HG03354 (cell line): ENCODE measurements at regions not wholly inside any gene's neighbourhood (a gene's known extent, or its start where the extent isn't known, plus 50 kb on each side); places are given as distances from the start of the nearest gene placed in this dataset.
"Not testable (repeated sequence)": the region's sequence is repeated elsewhere in the genome, so short reads cannot be mapped to it uniquely, and the experiment has no call there.

Experiments used
- ATAC-seq: cut with Tn5 transposase; IDR thresholded peaks from one replicate; pipeline ENCODE4 v1.9.1; 2021; ENCODE audit warnings: mild to moderate bottlenecking; ENCODE audit not compliant: unreplicated experiment, poor library complexity, severe bottlenecking

DNA sequence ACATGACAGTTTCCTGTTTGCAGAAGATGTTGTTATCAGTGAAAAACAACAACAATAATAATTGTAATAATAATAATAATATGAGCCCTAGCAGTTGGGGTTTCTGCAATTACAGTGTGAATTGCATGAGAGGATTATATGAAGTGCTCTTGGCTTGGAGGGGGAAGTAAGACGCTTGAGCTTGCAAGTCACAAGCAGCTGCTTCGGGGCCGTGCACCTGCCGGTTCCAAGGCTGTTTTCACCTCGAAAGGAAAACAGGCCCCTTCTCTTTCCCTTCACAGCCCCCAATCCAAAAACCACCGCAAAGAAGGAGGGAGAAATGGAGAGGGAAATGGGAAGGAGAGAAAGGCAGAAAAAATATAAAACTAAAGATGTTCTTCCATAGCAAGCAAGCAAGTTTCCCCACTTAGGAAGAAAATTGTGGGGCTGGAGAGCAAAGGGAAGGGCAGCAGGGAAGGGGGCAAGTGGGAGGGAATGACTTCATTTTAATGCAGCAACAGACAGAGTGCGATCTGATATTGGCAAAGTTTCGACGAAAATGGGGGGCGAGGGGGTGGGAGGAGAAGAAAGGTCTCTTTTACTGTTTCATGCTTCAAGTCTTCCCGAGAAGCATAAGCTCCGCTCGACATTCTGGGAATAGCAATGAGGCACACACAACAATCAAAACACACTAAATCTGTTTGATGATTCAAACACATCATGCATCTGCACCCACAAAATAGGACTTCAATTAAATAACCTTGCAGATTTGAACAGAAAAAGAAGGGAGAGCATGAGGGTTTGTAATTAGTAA, 284.2 kb upstream of the ATP11B start:
- no peak for ATAC-seq

DNA sequence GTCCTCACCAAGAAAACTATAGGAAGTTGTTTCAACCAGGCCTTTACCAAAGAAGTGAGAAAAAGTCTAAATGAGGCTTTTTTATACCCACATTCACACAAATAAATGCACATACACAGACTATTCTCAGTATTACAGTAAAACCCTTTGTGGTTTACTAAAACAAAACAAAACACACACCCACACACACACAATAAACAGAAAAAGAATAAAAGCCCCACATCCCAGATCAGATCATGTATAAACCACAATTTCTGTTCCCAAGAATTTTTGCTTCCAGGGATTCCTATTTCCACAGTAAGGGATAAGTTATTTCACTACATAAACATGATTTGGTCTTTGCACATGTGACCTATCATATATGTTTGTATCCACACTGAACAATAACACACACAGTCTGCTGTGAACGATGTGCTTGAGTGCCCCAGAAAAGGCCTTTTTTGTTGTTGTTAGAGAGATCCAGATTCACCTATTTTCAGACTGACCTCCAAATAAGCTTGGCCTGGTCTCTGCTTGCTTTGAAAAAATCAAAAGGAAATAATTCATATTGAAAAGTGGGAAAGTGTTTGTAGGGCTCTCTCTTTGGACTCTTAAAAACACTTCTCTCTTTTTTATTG, 283.4 kb upstream of the ATP11B start:
- no peak for ATAC-seq

DNA sequence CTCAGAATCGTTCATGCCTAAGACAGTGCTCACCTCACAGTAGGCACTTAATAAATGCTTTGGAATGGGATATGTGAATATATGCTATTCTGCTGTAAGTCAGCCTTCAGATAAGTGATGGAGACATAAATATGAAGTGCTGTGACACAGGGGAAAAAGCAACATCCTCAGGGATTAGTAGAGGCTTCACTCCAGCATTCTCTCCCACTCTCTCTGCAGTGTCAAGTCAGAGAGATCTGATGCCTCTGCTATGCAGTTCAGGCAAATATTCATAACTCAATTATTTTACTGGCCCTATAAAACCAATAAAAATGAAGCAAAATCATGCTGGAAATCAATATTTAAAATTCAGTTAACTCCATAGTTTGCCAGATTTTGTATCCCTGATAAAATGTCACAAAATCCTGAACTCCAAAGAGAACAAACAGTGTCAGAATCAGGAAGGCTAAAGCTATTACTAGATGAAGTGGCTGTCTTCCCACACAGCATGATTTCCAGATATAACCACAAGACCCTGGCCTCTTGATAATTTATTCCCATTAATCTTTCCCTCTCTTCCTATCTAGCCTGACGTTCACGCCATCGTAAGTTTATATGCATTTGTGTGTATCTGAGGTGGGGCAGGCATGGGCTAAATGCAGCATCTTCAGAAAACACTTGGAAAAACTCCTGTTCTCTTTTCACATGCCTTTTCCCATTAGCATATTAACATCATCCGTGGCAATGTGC, 278.9 kb upstream of the ATP11B start:
- ATAC-seq, result no peak

DNA sequence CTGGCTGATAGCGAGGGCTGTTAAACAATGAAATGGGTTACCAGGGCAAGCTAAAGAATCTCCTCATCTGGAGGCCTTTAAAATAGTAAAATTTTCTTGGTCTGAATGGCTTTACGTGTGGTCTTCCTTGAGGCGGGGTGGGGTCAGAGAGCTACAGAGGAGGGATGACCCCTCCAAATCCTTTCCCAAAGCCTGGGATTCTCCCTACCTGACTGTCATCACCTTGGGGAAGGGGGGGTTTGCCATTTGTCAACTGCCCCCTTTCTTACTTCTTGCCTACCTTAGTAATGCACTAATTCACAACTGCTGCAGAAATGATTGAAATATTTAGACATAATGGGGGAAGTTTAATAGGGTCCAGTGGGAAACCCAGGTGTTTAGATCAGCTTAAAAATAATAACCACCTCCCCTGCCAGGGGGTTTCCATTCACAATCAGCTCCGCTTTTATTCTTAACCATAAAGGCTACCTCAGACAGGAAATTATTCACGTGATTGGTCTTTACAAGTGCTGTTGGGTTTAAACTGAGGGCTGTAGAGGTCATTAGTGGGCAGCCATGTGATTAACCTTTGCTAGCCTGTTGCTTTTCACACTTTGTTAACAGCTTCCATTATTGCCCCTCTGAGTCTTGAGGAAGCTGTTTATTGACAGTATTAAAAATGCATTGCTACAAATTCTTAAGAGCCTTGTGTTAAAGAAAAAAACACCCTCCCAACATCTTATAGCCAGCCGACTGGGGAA, 276.5 kb upstream of the ATP11B start:
- no peak for ATAC-seq

DNA sequence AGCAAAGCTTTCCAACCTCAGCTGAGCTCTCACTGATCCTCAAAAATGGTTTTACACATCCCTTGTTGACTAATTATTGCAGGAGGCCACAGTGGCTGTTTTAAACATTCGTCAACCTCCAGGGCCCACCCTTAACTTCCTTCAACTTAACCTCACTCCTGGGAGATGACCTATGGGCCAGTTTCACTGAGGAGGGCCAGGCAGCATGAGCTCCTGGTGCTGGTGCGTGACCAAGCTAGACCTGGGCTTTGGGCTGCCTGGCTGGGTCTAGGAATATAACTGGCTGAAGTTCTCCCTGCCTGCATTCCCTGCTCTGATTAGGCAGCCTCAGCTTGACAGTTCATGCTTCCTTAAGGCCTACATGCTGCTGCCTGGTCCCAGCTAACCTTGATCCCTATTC, 273.7 kb upstream of the ATP11B start:
- ATAC-seq, result no peak

DNA sequence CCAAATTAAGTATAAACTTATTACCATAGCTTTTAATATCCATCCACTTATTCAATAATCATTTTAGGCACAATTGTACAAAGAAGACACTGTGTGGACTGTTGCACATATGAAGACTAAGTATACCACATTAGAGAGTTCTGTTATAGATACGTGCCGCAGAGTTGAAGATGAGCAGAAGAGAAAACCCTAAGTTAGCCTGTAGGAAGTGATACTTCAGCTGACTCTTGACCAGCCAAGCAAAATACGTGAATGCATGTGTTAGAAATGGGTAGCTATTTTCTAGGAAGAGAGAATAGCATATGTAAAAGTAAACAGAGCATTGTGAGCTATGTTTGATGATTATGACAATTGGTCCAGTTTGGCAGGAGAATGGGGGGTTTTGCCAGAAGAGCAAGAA, 272.0 kb upstream of the ATP11B start:
- no peak for ATAC-seq

DNA sequence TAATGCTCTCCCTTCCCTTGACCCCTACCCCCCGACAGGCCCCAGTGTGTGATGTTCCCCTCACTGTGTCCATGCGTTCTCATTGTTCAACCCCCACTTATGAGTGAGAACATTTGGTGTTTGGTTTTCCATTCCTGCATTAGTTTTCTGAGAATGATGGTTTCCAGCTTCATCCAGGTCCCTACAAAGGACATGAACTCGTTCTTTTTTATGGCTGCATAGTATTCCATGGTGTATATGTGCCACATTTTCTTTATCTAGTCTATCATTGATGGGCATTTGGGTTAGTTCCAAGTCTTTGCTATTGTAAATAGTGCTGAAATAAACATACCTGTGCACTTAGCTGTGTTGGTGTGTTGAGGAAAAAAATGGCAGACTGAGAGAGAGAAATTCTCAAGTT, 269.9 kb upstream of the ATP11B start:
- ATAC-seq, result not testable (repeated sequence)

DNA sequence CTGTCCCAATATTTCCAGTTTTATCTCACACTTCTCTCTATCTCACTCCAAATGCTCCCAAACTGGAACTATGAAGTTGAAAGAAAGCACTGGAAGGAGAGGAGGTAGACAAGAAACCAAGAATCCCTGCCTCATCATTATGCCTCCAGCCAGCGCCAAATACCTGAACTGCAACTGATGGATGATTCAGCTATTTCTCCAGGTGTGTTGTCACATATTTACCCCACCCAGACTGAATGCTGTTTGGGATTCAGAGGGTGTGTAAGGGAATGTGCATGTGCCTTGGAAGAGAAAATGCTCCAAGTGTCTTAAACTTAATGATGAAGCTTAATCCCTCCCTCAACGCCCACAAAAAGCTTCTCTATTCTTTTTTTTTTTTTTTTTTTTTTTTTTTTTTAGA, 269.5 kb upstream of the ATP11B start:
- ATAC-seq, result no peak

DNA sequence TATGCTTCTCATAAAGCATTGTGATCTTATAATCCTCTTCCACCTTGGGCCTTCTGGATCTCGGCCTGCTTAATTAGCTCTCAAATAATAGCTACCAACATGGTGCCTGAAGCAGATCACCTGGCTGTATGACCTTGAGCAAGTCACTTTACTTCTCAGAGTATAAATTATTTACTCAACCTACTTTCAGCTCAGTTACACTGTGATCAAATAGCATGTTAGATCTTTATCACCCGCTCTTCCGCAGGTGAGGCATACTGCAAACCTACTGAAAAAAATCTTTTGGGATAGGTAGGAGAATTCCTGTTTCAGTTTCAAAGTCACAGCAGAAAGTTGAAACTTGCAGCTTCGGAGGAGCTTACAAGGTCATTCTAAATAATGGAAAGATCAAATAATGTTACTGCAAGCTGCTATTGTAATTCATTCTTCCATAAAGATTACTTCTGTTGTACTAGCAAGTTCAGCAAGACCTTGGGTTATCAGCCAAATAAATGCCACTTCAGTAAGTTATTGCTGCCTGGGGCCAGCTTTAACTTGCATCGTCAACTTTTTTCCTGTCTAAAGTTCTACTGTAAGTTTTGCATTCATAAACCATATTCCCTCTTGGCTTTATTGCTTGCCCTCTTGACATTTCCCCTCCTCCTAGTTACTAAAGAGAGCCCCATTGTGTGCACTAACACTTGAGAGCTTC, 268.4 kb upstream of the ATP11B start:
- ATAC-seq, result no peak

DNA sequence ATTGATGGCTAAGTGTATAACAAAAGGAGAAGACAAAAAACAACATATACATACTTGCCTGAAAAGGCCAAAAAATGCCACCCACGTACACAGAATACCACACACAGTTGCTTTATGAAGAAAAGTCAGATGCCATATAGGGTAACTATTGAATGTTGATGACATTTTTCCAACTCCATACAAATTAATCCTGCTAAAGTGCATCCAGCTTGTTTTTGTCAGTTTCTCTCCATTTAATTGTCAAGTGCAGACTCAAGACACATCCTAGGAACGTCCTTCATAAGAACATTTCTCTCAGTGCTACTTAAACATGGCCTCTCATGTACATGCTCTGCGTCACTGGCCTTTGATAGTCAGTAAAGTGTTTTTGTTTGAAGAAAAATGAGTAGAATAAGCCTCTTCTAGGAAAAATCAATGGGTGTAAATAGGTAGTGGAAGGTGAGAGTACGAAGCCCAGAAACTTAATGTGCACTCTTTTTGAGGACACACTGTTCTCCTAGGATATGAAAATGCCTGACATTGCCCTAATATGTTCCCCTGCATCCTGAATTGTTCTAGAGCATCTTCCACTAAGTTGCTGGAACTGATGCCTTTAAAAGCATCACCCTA, 267.4 kb upstream of the ATP11B start:
- no peak for ATAC-seq

DNA sequence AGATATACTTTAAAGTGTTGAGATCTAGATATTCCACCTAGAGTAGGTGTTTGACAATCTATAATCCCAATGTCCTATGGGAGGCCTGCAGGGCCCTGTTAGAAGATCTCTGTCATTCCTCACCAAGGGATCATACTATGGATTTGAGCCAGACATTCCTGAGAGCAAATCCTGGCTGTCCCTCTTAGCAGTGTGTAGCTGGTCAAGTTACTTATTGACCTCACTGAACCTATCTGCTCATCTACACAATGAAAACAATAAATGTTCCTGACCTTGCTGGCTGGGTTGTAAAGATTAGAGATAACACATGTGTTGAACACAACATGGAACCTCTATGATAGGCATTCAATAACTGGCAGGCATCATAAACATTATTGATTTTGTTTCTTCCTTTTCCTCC, 265.6 kb upstream of the ATP11B start:
- no peak for ATAC-seq

DNA sequence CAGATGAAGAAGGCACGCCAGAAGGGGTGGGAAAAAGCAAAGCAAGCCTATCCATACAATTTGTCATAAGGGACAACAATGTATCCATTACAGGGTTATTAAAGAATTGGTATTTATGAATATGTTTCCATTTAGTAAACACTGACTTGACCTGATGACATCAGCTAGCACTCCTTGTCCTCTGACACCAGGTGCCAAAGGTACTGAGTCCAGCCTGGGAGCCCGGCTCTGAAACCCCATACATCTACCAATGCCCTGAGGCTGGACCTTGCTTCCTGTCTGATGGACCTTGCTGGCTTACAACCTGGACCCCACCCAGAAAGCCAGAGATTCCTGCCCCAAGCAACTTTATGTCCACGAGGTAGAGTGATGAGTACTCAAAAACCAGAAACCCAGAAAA, 263.0 kb upstream of the ATP11B start:
- no peak for ATAC-seq

DNA sequence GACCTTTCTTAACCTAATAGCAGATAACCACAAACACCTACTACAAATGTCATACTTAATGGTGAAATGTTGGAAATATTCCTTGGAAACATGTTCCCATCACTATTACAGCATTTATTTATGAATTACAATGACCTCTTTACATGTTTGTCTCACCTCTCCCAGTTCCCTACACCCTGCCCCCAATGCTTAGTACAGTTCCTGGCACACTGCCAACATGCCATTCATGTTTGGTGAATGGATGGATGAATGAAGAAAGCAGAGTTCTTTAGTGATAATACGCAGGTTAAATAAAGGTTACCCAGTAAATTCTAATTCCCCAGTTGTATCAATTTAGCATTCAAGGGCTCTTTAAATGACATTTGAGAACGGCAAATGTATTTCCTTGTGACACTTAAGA, 259.9 kb upstream of the ATP11B start:
- no peak for ATAC-seq

DNA sequence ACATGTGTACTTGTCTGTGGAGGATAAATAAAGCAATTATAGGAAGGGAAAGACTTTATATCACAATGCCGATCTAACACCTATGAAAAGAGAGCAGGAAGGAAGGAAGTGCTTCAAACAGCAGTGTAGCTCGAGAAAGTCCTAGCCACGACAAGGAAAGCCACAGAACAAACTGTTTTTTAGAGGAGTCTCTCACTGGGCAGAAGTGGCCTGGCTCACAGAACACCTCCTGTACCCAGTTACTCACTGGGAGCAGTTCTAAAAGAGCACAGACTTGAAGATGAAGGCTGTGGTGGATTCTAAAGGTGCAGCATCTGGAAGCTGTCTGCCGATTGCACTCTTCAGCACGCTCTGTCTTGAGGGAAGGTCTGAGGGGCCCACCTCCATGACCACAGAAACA, 248.8 kb upstream of the ATP11B start:
- ATAC-seq, result no peak

DNA sequence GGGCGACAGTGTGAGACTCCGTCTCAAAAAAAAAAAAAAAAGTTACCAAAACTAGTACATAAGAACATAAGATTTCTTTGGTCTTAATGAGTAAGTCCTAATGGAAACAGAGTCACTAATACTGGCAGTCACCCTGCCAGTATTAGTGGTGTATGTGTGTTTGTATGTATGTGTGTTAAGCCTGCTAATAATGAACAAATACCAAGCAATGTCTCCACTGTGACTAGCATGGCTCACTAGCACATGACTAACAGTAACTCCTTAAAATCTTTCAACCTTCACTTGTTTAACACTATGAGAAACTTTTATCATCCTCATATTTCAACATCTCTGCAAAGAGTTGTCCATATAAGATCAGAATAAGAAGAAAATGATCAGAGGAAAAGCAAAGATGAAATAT, 231.0 kb upstream of the ATP11B start:
- ATAC-seq, result no peak

DNA sequence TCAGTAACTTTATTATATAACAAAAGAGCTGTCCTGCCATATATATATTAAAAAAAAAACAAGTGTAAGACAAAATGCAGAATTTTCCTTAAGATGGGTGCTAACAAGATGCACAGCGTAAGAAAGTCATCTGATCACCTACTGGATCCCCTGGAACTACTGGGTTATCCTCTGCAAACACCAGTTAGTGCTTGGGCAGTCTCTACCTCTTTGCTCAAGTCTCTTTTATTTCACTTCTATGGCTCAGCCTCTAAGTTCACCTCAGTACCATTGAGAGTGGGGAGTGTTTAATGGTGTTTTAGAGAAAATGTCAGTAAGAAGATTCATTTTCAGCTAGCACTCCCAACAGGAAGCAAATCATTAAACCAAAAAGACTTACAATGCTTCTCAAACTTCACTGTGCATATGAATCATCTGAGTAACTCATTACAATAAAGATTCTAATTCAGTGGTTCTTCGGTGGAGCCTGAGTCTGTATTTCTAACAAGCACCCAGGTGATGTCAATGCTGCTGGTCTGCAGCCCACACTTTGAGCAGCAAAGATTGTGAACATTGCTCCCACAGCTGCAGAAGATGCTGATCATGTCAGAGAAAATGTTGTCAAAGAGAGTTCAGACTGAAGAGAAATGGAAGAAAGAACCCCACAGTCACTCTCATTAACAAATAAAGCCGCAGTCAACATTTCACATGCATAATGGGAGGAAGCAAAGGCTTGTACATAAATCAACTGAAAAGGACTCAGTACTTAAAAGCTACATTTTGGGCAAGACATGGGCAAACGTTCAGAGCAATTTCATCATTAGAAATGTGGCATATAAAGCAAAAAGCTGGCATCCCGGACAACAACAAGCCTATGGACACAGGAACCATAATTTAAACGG, 227.1 kb upstream of the ATP11B start:
- no peak for ATAC-seq

DNA sequence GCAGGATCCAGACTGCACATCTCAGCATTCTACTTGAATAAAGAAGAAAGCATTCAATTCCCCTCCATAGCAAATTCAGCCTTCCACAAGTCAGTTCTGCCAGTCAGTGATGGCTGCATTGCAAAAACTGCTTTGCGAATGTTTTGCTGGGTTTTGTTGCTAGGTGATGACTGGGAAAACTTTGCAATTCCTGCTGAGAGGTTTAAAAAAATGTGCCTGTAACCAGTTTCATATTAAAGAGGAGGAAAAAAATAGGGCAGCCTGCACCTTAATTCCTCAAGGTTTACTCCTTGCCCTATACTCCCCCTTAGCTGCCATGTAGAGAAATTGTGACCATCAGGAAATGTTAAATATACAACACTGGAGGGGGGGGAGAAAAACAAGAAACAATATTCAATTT, 225.6 kb upstream of the ATP11B start:
- no peak for ATAC-seq

DNA sequence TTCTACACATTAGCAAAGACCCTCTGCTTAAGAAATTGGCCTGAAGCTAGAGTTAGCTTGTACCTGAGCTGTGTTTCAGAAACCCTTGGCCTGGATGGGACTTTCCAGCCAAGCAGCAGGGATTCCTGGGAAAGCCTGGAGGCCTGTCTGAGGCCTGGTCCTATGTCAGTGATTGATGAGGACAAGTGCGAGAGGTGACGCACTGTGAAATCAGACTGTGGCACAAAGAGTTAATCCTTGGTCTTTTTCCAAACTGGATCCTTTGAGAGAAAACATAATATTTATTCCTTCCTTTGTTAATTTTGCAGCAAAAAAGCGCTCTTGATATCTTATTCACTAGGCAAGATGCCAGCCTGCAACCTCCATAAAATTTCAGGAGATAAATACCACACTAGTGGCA, 225.0 kb upstream of the ATP11B start:
- ATAC-seq, result no peak

DNA sequence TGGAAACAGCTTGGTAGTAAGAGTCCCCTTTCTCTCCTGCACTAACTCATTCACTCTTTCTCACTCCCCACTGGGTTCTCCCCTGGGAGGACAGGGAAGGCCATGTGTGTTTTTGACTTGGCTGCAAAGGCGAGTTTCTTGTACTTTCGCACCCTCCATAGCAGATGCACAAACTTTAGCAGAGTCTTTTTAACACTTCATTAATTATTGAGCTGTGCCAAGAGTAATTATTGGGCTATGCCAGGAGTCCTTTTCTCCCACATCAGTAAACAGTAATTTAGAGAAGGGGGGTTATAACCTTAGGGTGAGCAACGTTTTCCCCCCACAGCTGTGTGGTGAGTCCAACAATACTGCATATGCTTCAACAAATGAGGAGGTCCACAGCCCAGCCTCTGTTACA, 224.4 kb upstream of the ATP11B start:
- no peak for ATAC-seq
